Activated naive CD8-positive, alpha-beta T cell treated with anti-CD3 and anti-CD28 coated beads, Interleukin-2, amount 10 ng/mL, durations not matched to agents 7 days and 5 days (primary cell): ENCODE measurements at regions not wholly inside any gene's neighbourhood (a gene's known extent, or its start where the extent isn't known, plus 50 kb on each side); places are given as distances from the start of the nearest gene placed in this dataset.

Source experiments
- ATAC-seq: fragments of 150-1000 bp; cut with Tn5 transposase; one replicate; pipeline ENCODE4 v1.10.0; 2021; ENCODE audit warnings: low read depth, moderate library complexity
- POLR2A ChIA-PET: fragments of 350-600 bp; sonication (Branson Sonifier 250); formaldehyde crosslinking; loops from one replicate; lab custom pipeline; 2021; ENCODE audit warnings: antibody characterized with exemption; lab: Charles Lee
- DNase-seq: peaks from one replicate; pipeline ENCODE4 v3.0.0; 2021
- H3K27ac Mint-ChIP-seq: one replicate; pipeline ENCODE4 v1.8.0; 2022; ENCODE audit warnings: mild to moderate bottlenecking, mixed read lengths
- H3K27me3 Mint-ChIP-seq: one replicate; pipeline ENCODE4 v1.8.0; 2022; ENCODE audit warnings: mild to moderate bottlenecking, moderate library complexity, mixed read lengths
- H3K36me3 Mint-ChIP-seq: one replicate; pipeline ENCODE4 v1.8.0; 2021; ENCODE audit warnings: mild to moderate bottlenecking, mixed read lengths
- H3K4me1 Mint-ChIP-seq: one replicate; pipeline ENCODE4 v1.8.0; 2021; ENCODE audit warnings: mixed read lengths
- H3K4me3 Mint-ChIP-seq: one replicate; pipeline ENCODE4 v1.8.0; 2022; ENCODE audit warnings: mild to moderate bottlenecking, moderate library complexity, mixed read lengths
- H3K9me3 Mint-ChIP-seq: one replicate; pipeline ENCODE4 v1.8.0; 2021; ENCODE audit warnings: mixed read lengths

GRCh38 chr6:144989319-144990107, 704.4 kb downstream of the UTRN start:
- H3K27me3 Mint-ChIP-seq = peaks cover 15% of the 10 kb centered on the region

GRCh38 chr6:144990784-144991183, 705.6 kb downstream of the UTRN start:
- Mint-ChIP-seq H3K9me3 (no peaks in the 10 kb centered on the region), H3K4me1 (no peaks in the 10 kb centered on the region), H3K27ac (no peak overlapping the region), H3K27me3 (peaks cover 23% of the 10 kb centered on the region), H3K36me3 (no peaks in the 10 kb centered on the region), H3K4me3 (no peak overlapping the region)
- POLR2A ChIA-PET = no interaction called here
- DNase-seq = no peak
- ATAC-seq = no peak

More at GRCh38 chr6:144989319-144990107, 704.4 kb downstream of the UTRN start:
- DNase-seq = no peak
- Mint-ChIP-seq H3K36me3 (no peaks in the 10 kb centered on the region), H3K4me3 (no peak overlapping the region), H3K4me1 (no peaks in the 10 kb centered on the region), H3K9me3 (peaks cover 2% of the 10 kb centered on the region), H3K27ac (no peak overlapping the region)
- no peak for ATAC-seq
- POLR2A ChIA-PET = no interaction called here

- ATAC-seq (no peak), DNase-seq (no peak)
- POLR2A ChIA-PET = no interaction called here
- Mint-ChIP-seq H3K4me3 (no peak overlapping the region), H3K27me3 (peaks cover 29% of the 10 kb centered on the region), H3K4me1 (no peaks in the 10 kb centered on the region), H3K27ac (no peak overlapping the region), H3K9me3 (no peaks in the 10 kb centered on the region), H3K36me3 (no peaks in the 10 kb centered on the region)
Measured at GRCh38 chr6:144993870-144994269, 708.7 kb downstream of the UTRN start.

- H3K9me3 Mint-ChIP-seq = no peaks in the 10 kb centered on the region
- POLR2A ChIA-PET = no interaction called here
- ATAC-seq (no peak), DNase-seq (no peak)
- H3K36me3 Mint-ChIP-seq = no peaks in the 10 kb centered on the region
- no peak overlapping the region for H3K4me3 Mint-ChIP-seq
- no peak overlapping the region for H3K27ac Mint-ChIP-seq
- H3K4me1 Mint-ChIP-seq = no peaks in the 10 kb centered on the region
- H3K27me3 Mint-ChIP-seq = peaks cover 21% of the 10 kb centered on the region
Measured at GRCh38 chr6:144997996-144998395, 712.9 kb downstream of the UTRN start.

GRCh38 chr6:144999127-144999526, 714.0 kb downstream of the UTRN start:
- no peak for ATAC-seq
- H3K36me3 Mint-ChIP-seq = no peaks in the 10 kb centered on the region
- POLR2A ChIA-PET = no interaction called here
- H3K27ac Mint-ChIP-seq = no peak overlapping the region
- DNase-seq = no peak
- H3K4me1 Mint-ChIP-seq = no peaks in the 10 kb centered on the region
- peaks cover 22% of the 10 kb centered on the region for H3K27me3 Mint-ChIP-seq
- no peaks in the 10 kb centered on the region for H3K9me3 Mint-ChIP-seq
- no peak overlapping the region for H3K4me3 Mint-ChIP-seq

GRCh38 chr6:145003145-145003544, 718.0 kb downstream of the UTRN start:
- ATAC-seq (no peak), DNase-seq (no peak)
- POLR2A ChIA-PET = no interaction called here
- H3K9me3 Mint-ChIP-seq = no peaks in the 10 kb centered on the region
- no peaks in the 10 kb centered on the region for H3K4me1 Mint-ChIP-seq
- H3K27ac Mint-ChIP-seq = no peak overlapping the region
- no peak overlapping the region for H3K4me3 Mint-ChIP-seq
- no peaks in the 10 kb centered on the region for H3K36me3 Mint-ChIP-seq
- peaks cover 12% of the 10 kb centered on the region for H3K27me3 Mint-ChIP-seq

- H3K9me3 Mint-ChIP-seq = peaks cover 2% of the 10 kb centered on the region
- no peaks in the 10 kb centered on the region for H3K36me3 Mint-ChIP-seq
- H3K4me3 Mint-ChIP-seq = no peak overlapping the region
- no peak for ATAC-seq
- no peak overlapping the region for H3K27ac Mint-ChIP-seq
- DNase-seq = no peak
- POLR2A ChIA-PET = no interaction called here
- H3K4me1 Mint-ChIP-seq = no peaks in the 10 kb centered on the region
- H3K27me3 Mint-ChIP-seq = peaks cover 15% of the 10 kb centered on the region
Measured at GRCh38 chr6:145006914-145007313, 721.8 kb downstream of the UTRN start.

- Mint-ChIP-seq H3K4me1 (no peaks in the 10 kb centered on the region), H3K4me3 (no peak overlapping the region), H3K27me3 (peaks cover 17% of the 10 kb centered on the region), H3K9me3 (peaks cover 2% of the 10 kb centered on the region), H3K36me3 (no peaks in the 10 kb centered on the region), H3K27ac (no peak overlapping the region)
- DNase-seq (no peak), ATAC-seq (no peak)
- POLR2A ChIA-PET = no interaction called here
Measured at GRCh38 chr6:145008715-145009114, 723.6 kb downstream of the UTRN start.

GRCh38 chr6:145009711-145010110, 724.6 kb downstream of the UTRN start:
- POLR2A ChIA-PET = no interaction called here
- no peak for DNase-seq
- no peak for ATAC-seq
- Mint-ChIP-seq H3K9me3 (peaks cover 2% of the 10 kb centered on the region), H3K27me3 (peaks cover 15% of the 10 kb centered on the region), H3K27ac (no peak overlapping the region), H3K4me3 (no peak overlapping the region), H3K4me1 (no peaks in the 10 kb centered on the region), H3K36me3 (no peaks in the 10 kb centered on the region)

GRCh38 chr6:145012039-145012662, 723.2 kb downstream of the EPM2A start:
- peaks cover 5% of the 10 kb centered on the region for H3K27me3 Mint-ChIP-seq
- H3K9me3 Mint-ChIP-seq = peaks cover 2% of the 10 kb centered on the region
- H3K36me3 Mint-ChIP-seq = no peaks in the 10 kb centered on the region
- H3K4me3 Mint-ChIP-seq = no peak overlapping the region
- ATAC-seq (no peak), DNase-seq (no peak)
- H3K27ac Mint-ChIP-seq = no peak overlapping the region
- POLR2A ChIA-PET = interaction anchor here (0.6 kb wide), 1 partner anchor 12 kb away, joined by 5 read pairs; no protein-coding TSS in a partner anchor
- peaks cover 1% of the 10 kb centered on the region for H3K4me1 Mint-ChIP-seq

- H3K27ac Mint-ChIP-seq = no peak overlapping the region
- no peak overlapping the region for H3K4me3 Mint-ChIP-seq
- POLR2A ChIA-PET = interaction anchor here (0.5 kb wide), 1 partner anchor 48 kb away, joined by 5 read pairs; no protein-coding TSS in a partner anchor
- H3K4me1 Mint-ChIP-seq = peaks cover 1% of the 10 kb centered on the region
- H3K27me3 Mint-ChIP-seq = peaks cover 3% of the 10 kb centered on the region
- no peaks in the 10 kb centered on the region for H3K36me3 Mint-ChIP-seq
- DNase-seq (no peak), ATAC-seq (peak; percentile 58)
- no peaks in the 10 kb centered on the region for H3K9me3 Mint-ChIP-seq
Measured at GRCh38 chr6:145015739-145016558, 719.4 kb downstream of the EPM2A start.

GRCh38 chr6:145017051-145017450, 718.3 kb downstream of the EPM2A start:
- Mint-ChIP-seq H3K9me3 (no peaks in the 10 kb centered on the region), H3K4me1 (peaks cover 1% of the 10 kb centered on the region), H3K4me3 (no peak overlapping the region), H3K27me3 (peaks cover under 1% of the 10 kb centered on the region), H3K27ac (no peak overlapping the region), H3K36me3 (no peaks in the 10 kb centered on the region)
- DNase-seq (no peak), ATAC-seq (no peak)
- POLR2A ChIA-PET = interaction anchor here (0.5 kb wide), 1 partner anchor 49 kb away, joined by 5 read pairs; no protein-coding TSS in a partner anchor

GRCh38 chr6:145017516-145017915, 717.8 kb downstream of the EPM2A start:
- H3K4me3 Mint-ChIP-seq = no peak overlapping the region
- POLR2A ChIA-PET = no interaction called here
- H3K27ac Mint-ChIP-seq = no peak overlapping the region
- no peak for DNase-seq
- H3K9me3 Mint-ChIP-seq = no peaks in the 10 kb centered on the region
- no peaks in the 10 kb centered on the region for H3K36me3 Mint-ChIP-seq
- no peaks in the 10 kb centered on the region for H3K27me3 Mint-ChIP-seq
- H3K4me1 Mint-ChIP-seq = peaks cover 1% of the 10 kb centered on the region
- no peak for ATAC-seq
